ENCODE measurements at regions not wholly inside any gene's neighbourhood (a gene's known extent, or its start where the extent isn't known, plus 50 kb on each side); places are given as distances from the start of the nearest gene placed in this dataset.

GRCh38 chr6:102387326-102388033, 994.0 kb downstream of the GRIK2 start:
- no peak for TF ChIP-seq CTCF (IDR thresholded peaks at IDR 0.05; ENCODE audit: insufficient read depth, low read length, poor library complexity, severe bottlenecking)
- no peak for TF ChIP-seq EZH2phosphoT487 (conservative IDR thresholded peaks at IDR 0.05; ENCODE audit: low read length)
